NCI-H524 (cell line): ENCODE measurements at regions not wholly inside any gene's neighbourhood (a gene's known extent, or its start where the extent isn't known, plus 50 kb on each side); places are given as distances from the start of the nearest gene placed in this dataset.

Experiments
- DNase-seq, 2 experiments: peaks; one replicate each; lab custom pipeline; 2025; lab: John Stamatoyannopoulos, UW

GRCh38 chr20:40589581-40589980 is 99.5 kb downstream of the MAFB start:
- DNase-seq = peak in 1 of 2 experiments; percentile 9

GRCh38 chr20:40588891-40589290 is 100.1 kb downstream of the MAFB start:
- DNase-seq = peak in 1 of 2 experiments; percentile 35

- no peak for DNase-seq
These were observed 102.0 kb downstream of the MAFB start for GRCh38 chr20:40587038-40587437.

- DNase-seq = no peak
These were observed 104.8 kb downstream of the MAFB start for GRCh38 chr20:40584130-40584809.

- DNase-seq = no peak
These were observed 105.4 kb downstream of the MAFB start for GRCh38 chr20:40583636-40584035.

GRCh38 chr20:40583205-40583604 is 105.8 kb downstream of the MAFB start:
- DNase-seq = no peak

GRCh38 chr20:40582531-40582930 is 106.5 kb downstream of the MAFB start:
- no peak for DNase-seq

GRCh38 chr20:40579701-40580100 is 109.3 kb downstream of the MAFB start:
- DNase-seq = no peak

- peak in 1 of 2 experiments; percentile 57 for DNase-seq
These were observed 110.1 kb downstream of the MAFB start for GRCh38 chr20:40578961-40579360.

- no peak for DNase-seq
These were observed 113.2 kb downstream of the MAFB start for GRCh38 chr20:40575851-40576250.

GRCh38 chr20:40572251-40572650 is 116.8 kb downstream of the MAFB start:
- DNase-seq = no peak

GRCh38 chr20:40571639-40572038 is 117.4 kb downstream of the MAFB start:
- no peak for DNase-seq

GRCh38 chr20:40568200-40568599 is 120.8 kb downstream of the MAFB start:
- DNase-seq = no peak

- peak in 1 of 2 experiments; percentile 42 for DNase-seq
These were observed 123.4 kb downstream of the MAFB start for GRCh38 chr20:40565682-40566040.

- no peak for DNase-seq
These were observed 123.9 kb downstream of the MAFB start for GRCh38 chr20:40565001-40565681.

- no peak for DNase-seq
These were observed 125.6 kb downstream of the MAFB start for GRCh38 chr20:40563296-40563950.

GRCh38 chr20:40562031-40562430 is 127.0 kb downstream of the MAFB start:
- DNase-seq = no peak

GRCh38 chr20:40561187-40561586 is 127.8 kb downstream of the MAFB start:
- DNase-seq = no peak

- no peak for DNase-seq
These were observed 130.8 kb downstream of the MAFB start for GRCh38 chr20:40558212-40558611.

- DNase-seq = no peak
These were observed 137.9 kb downstream of the MAFB start for GRCh38 chr20:40551125-40551530.

GRCh38 chr20:40547483-40548091 is 141.4 kb downstream of the MAFB start:
- peak; percentile 16 to 78 for DNase-seq

GRCh38 chr20:40545478-40545877 is 143.6 kb downstream of the MAFB start:
- no peak for DNase-seq

- no peak for DNase-seq
These were observed 147.0 kb downstream of the MAFB start for GRCh38 chr20:40542065-40542464.
